AG08395 (cell line): ENCODE measurements at regions not wholly inside any gene's neighbourhood (a gene's known extent, or its start where the extent isn't known, plus 50 kb on each side); places are given as distances from the start of the nearest gene placed in this dataset.
"Not testable (repeated sequence)": the region's sequence is repeated elsewhere in the genome, so short reads cannot be mapped to it uniquely, and the experiment has no call there.

Experiments used
- DNase-seq: peaks from one replicate; pipeline ENCODE4 v3.0.0; 2012; ENCODE audit warnings: mixed read lengths, low spot score

GRCh38 chr2:53202063-53202462, 565.5 kb upstream of the CHAC2 start:
- DNase-seq, result peak; percentile 3

GRCh38 chr2:53200072-53200471, 567.5 kb upstream of the CHAC2 start:
- no peak for DNase-seq

- DNase-seq, result no peak
These were observed 578.6 kb upstream of the CHAC2 start for GRCh38 chr2:53188851-53189510.

- DNase-seq, result no peak
These were observed 584.0 kb upstream of the CHAC2 start for GRCh38 chr2:53183581-53183980.

- no peak for DNase-seq
These were observed 585.0 kb upstream of the CHAC2 start for GRCh38 chr2:53182601-53183000.

GRCh38 chr2:53181759-53182158, 585.8 kb upstream of the CHAC2 start:
- no peak for DNase-seq

- no peak for DNase-seq
These were observed 590.3 kb upstream of the CHAC2 start for GRCh38 chr2:53177327-53177726.

GRCh38 chr2:53174539-53174938, 593.1 kb upstream of the CHAC2 start:
- DNase-seq, result no peak

GRCh38 chr2:53173698-53174455, 593.7 kb upstream of the CHAC2 start:
- DNase-seq, result no peak

GRCh38 chr2:53173091-53173490, 594.5 kb upstream of the CHAC2 start:
- DNase-seq, result no peak

GRCh38 chr2:53170466-53170865, 597.1 kb upstream of the CHAC2 start:
- no peak for DNase-seq

- DNase-seq, result no peak
These were observed 600.4 kb upstream of the CHAC2 start for GRCh38 chr2:53167227-53167626.

- DNase-seq, result no peak
These were observed 617.5 kb upstream of the CHAC2 start for GRCh38 chr2:53150146-53150545.

- DNase-seq, result no peak
These were observed 619.4 kb upstream of the CHAC2 start for GRCh38 chr2:53148221-53148620.

- DNase-seq, result no peak
These were observed 636.2 kb upstream of the CHAC2 start for GRCh38 chr2:53131416-53131815.

GRCh38 chr2:53130441-53130943, 637.1 kb upstream of the CHAC2 start:
- DNase-seq, result peak; percentile 1

GRCh38 chr2:53129851-53130250, 637.8 kb upstream of the CHAC2 start:
- DNase-seq, result peak; percentile 2

- DNase-seq, result no peak
These were observed 640.4 kb upstream of the CHAC2 start for GRCh38 chr2:53127061-53127650.

GRCh38 chr2:53114991-53115390, 652.6 kb upstream of the CHAC2 start:
- no peak for DNase-seq

GRCh38 chr2:53114582-53114981, 653.0 kb upstream of the CHAC2 start:
- no peak for DNase-seq

- DNase-seq, result not testable (repeated sequence)
These were observed 655.2 kb upstream of the CHAC2 start for GRCh38 chr2:53112408-53112807.

- DNase-seq, result no peak
These were observed 656.2 kb upstream of the CHAC2 start for GRCh38 chr2:53111406-53111805.

GRCh38 chr2:53111004-53111403, 656.6 kb upstream of the CHAC2 start:
- DNase-seq, result no peak
